HG03439 (cell line): ENCODE measurements at regions not wholly inside any gene's neighbourhood (a gene's known extent, or its start where the extent isn't known, plus 50 kb on each side); places are given as distances from the start of the nearest gene placed in this dataset.

Experiments used
- ATAC-seq: cut with Tn5 transposase; IDR thresholded peaks from one replicate; pipeline ENCODE4 v1.9.1; 2021; ENCODE audit warnings: mild to moderate bottlenecking, moderate library complexity; ENCODE audit not compliant: unreplicated experiment

DNA sequence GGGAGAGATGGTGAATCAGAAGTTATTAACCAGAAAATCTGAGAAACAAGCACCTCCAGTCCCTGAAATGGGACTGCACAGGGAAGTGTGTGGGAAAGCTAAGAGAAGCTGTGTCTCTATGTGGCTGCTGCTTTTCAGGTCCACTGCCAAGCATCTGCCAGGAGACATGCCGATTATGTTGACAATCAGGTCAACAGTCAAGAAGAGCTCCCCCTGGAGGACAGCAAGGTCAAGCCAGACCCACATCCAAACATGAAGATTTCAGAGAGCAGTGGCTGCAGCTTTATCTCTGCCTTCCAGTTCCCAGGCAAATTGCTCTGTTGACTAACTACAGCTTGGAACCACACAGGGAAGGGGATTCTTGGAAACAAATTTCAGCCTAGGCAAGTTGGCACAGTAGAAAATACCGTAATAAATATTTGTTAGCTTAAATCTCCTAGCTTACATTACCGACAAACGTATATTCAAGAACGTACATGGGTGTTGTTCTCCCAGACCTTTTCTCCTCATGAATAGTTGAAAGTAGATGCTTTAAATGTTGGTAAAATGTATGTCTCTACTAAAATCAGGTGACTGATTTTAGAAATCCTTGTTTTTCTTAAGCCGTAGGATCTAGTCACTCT is 394.5 kb upstream of the RARB start:
- ATAC-seq: peak; percentile 72

DNA sequence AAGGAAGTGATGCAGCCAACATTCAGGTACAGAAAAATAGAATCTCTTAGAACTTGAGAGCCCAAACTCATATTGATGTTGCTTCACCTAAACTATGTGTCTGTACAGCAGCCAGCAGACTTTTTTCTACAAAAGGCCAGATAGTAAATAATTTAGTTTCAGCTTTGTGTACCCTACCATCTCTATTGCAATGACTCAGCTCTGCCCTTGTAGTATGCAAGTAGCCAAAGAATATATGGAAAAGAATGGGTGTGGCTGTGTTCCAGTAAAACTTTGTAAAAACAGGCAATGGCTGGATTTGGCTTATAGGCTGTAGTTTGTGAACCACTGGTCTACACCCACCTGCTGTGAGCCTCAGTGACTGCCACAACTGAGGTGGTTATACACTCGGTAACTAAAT is 392.5 kb upstream of the RARB start:
- ATAC-seq: no peak

DNA sequence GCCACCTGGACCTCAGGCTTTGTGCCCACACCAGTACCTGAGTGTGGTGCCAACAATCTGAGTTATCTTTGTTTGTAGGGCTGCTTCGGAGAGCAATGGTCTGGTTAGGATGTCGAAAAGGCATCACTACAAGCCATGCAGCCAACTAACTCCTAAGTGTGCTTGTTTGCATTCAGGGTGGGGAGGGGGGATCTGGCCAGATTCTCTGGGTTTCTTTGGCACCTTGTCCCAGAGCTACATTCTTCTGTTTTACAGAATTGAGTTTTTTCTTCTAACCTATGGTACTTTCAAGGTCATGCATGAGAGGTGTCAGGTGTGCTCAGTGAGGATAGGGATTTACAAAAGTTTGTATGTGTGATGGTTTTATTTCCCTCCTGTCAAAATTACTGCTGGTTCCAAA is 391.4 kb upstream of the RARB start:
- ATAC-seq: no peak

DNA sequence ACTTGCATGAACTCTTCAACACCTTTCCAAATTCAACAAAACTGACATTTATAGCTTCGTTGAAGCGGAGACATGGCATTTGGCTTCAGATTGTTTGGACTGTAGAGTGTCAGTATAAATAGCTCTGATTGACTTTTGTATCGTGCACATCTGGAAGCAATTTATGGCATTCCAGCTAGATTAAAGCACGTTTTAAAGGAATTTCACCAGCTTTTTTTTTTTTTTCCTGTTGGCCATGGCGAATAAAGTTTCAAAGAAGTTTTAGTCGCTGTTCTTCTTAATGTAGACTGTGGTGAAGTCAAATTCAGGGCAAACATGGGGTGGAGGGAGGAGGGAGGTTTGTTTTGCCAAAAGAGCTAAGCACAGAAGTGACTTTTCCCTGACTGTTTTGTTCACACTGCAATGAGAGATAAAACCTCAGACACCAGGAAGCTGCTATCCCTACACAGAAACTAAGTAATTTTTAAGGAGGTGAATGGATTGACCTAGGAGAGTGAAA is 391.0 kb upstream of the RARB start:
- ATAC-seq: no peak

DNA sequence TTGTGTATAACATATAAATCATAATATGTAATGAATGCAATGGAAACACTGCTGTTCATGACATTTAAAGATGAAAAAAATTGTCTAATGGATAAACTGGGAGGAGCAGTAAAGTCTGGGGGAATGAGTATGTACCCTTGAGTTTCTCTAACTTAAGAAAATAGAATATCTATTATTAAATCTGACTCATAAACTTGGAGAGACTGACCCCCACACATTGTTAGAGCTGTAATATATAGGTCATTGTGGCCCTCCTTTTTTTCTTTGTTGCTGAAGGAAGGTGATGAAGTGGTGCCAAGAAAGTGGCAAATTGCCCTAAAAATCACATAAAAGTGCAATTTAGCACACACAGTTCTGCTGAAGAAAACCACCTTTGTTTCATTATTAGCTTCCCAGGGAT is 389.8 kb upstream of the RARB start:
- ATAC-seq: no peak

DNA sequence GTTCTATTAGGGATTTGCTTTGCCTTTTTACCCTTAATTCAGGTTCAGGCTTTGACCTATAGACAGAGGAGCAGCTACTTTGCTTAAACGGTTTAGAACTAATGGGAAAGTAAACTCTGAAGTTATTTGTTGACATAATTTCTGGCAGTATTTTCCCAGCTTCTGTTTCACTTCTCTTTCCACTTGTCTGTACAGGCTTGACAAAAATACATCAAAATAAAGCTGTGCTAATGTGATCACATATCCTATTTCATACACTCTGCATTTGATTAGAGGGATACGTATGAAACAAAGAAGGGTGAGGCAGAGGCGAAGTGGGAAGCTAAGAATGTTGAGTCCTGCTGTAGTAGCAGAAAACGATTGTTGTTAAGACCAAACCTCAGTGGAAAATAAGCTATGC is 389.1 kb upstream of the RARB start:
- no peak for ATAC-seq

DNA sequence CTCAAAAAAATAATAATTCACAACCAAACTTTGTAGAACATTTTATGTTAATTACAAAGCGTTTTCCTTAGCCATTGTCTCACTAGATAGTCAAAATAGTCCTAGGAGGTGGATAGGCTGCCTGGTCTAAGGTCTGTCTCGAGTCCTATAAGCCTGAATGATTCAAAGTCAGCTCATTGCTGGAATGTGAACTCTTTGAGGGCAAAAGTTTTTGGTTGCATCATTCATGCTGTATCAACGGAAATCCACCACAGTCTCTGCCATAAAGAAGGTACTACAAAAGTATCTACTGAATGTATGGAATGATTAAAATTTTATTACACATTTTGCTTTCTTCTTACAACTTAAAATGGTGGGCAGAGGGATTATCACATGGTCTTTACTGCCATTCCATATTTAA is 387.3 kb upstream of the RARB start:
- ATAC-seq: no peak

DNA sequence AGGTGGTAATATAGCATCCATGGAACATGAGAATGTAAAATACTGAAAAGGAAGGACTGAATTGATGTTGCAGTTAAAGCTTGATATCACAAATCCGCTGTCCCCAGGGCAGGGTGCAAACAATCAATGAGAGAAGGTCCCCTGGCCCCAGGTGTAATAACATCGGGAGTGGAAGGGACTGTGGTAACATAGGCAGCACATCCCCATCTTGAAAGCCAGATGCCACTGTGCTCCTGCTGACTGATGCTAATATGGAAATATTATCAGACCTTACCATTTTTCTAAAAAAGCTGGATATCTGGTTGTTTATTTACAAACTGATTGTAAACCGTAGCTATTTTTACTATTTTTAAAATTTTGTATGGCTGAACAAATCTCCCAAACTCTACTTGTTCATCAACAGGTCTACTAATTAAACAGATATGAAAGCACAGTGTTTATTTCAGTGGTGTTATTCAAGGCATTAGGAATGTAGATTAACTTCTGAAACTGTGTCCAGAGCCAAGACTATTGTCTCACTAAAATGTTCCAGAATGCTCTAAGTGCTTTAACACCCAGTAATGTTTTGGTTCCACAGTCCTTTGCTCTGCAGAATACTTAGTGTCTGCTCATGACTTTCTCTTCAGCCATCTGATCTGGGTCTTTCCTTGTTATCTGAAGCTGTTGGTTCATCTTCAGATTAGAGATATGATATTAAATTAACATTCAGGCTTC is 386.0 kb upstream of the RARB start:
- ATAC-seq: no peak

DNA sequence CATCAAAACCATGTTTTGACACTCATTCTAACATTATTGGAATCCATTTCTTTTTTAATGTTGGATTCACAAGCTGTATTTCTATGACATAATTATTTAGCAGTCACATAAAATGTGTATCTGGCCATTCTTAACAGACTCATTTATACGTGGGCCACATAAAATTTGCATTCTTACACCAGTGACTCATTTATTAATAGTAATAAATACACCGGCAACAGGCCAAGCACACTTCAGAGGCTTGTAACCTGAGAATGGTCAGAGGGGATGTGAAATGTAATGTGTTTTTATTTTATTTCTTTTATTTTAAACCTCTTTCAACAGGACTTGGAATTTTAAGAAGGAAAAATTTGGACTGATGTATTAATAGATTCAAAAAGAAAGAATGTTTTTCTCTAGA is 384.9 kb upstream of the RARB start:
- ATAC-seq: no peak

DNA sequence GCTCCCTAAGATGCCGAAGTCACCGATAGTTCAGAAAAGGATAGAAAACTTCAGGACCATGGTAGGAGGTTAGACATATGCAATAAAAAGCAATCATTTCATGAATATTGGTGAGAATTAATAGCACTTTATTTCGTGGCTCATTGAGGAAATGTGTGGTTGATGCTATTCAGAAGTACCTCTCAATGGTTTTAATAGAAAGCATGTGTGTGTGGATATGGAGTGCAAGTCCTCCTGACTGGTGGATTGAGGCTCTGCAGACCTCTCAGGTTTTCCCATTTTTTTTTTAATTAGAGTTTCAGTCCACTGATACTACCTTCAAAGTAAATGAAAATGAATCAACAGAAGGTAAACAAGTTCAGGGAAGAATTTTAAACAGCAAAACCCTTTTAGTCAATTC is 384.3 kb upstream of the RARB start:
- no peak for ATAC-seq

DNA sequence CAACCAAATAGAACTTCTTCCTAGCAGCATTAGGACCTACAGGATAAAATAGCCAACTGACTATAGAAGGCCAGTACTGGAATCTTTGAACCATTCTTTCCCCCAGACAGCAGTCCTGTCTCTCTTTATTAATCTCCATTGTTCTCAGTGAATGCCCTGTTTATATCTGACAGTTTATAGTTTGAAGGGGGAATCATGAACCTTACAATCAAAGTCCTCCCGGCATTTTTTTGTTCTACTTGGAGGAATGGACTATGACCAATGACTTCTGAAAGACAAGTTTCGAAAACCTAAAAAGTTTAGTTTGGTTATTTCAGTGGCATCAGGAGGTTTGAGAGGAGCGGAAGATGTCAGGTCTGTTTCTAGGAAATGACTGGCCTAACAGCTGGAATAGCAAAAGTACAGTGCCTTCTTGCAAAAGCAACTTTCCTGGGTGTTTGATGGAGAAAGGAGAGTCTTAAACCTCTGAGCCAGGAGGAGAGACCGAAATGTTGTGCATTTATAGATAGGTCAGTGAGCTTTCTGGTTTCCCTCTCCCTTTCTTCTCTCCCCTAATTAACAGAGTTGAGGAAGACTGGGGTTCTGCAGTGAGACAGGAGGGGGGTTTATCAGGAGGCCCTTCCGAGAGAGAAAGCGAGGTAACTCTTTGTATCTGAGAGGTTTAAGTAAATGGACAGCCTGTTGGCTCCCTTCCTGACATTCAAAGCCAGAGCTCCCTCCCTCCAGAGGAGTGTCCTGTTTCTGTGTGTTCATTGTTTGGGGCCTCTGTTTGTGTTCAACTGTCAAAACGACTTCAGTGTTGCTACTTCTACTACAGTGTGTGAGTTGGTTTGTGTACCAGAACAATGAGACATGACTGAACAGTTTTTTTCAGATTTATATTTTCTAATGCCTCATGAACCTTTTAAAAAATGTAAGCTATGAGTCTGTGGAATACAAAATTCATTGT is 383.0 kb upstream of the RARB start:
- no peak for ATAC-seq

DNA sequence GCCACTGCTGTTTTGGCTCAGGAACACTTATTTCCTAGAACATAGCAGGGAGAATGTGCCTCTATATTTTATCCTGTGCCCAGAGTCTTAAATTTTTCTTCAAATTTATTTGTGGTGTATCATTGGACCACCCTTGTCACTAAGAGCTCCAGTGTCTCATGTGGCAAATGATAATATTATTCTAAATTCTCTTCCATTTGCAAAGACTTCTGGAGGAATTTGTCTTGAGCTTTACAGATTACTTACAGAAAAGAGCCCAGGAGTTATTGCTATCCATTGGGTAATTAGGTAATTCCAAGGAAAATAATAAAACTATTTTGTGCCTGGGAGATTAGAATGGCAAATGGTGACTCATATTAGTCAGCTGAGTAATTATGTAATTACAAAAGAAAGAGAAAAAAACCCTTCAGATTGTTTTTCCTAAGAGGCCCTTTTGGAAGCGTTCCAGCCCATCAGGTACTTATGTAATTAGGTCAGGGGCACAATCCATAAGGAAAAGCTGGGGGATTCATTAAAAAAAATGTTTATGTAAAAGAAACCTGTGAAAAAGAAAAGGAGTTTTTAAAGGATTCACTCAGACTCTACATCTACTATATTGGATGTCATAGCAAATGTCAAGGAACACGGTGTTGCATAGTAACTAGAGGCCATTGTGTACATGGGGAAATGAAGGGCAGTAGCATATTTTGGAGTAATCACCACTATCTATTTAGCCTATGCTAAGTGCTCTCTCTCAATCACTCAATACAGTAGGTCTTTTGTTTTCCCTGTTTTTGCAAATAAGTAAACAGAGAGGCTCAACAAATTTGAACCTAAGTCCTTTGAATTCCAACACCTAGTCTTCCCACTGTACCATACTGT is 380.9 kb upstream of the RARB start:
- ATAC-seq: no peak

DNA sequence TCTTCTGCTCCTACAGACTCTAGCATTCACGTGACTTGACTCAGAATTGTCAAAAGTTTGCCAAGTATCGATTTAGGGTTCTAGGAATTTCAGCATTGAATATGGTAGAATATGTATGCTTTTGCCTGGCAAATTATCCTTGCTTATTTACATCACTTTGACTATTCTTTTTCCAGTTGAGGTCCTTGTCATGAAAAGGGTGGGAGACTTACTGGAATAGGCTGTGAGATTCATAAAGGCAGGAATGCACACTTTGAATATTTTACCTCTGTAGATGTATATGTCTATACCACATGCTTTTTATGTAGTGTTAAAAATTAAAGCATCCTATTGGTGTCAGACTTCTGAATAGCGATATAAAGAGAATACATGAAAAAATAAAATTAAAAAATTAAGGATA is 378.8 kb upstream of the RARB start:
- ATAC-seq: no peak

DNA sequence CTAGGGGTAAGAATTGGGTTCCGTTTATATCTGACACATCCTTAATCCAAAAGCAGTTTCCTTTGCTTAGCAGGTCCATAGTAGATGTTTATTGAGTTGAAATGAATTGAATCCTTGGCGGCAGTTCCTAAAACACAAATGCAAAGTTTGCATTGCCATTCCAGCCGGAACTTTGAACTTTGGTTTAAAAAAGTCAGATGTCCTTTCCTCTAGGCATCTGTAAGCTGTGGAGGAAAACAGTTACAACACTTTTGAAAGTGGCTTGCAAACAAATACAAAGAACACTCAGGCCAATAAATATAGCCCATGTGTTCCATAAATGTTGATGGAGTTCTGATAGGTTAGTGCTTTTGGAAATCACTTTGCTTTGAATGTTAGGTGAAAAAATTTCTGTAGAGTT is 374.7 kb upstream of the RARB start:
- no peak for ATAC-seq

DNA sequence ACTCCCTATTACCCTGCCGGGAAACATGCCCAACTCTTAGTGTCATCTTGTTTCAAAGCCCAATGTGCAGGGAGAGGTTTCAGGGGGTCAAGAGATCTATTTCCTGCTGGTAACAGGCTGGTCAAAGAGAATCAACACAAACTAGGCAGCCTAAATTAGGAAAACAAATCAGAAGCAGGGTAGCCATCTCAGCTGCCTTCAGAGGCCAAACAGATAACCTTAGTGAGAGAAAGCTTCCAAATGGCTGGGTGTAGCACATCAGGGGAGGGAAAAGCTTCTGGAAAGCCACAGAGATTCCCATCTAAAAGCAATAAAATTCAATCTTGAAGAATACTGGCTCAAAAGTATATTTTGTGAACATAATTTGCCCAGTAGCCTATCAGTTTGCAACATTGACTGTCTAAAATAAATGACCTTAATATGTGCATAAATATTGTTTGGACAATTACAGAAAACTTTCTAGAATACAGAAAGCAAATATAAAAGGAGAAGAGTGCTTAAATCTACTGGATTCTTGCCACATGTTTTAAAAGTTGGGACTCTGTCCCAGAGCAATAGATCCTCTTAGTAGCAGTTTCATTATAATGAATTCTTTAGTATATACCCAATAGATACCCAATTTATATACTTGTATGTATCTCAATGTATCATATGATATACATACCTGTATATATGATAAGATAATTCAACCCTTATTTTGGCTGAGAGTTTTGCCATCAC is 371.9 kb upstream of the RARB start:
- no peak for ATAC-seq

DNA sequence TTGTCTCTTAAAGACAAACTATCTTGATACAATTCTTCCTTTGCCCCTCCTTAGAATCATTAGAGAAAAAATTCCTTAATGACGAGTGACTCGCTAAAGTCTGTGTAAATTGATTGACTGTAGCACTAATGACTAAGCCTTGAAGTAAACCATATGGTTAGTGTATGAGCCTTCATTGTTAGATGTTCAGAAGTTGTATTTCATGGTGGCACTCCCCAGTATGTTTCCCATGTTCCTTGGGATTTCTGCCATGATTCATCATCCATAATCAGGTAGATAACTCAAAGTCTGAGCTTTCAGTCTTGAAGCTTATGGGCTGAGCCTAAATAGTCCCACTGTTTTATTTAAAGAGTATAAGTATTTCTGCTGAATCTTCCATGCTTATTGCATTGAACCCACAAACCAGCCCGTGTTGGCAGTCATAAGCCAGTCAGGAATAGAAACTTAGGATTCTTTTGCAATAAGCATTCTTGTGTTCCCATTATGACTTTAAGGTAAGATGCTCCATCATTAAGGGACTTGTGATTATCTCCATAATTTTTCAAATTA is 371.2 kb upstream of the RARB start:
- ATAC-seq: no peak

DNA sequence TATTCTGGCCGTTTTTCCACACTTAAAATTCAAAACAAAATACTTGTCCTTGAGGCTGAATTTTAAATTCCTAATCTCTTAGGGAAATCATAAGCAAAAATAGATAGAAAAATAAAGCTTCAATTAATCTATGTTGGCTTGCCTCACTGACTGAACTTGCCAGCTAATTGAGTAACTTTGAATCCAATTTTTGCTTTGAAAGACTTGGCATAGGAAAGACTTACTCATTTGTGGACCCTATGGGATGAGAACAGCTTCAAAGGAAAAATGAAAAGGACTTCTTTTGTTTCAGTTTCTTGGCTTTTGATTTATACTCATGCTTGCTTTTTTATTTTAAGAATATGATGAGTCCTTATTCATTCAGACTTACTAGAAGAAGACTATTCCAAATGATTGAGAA is 370.7 kb upstream of the RARB start:
- ATAC-seq: no peak

DNA sequence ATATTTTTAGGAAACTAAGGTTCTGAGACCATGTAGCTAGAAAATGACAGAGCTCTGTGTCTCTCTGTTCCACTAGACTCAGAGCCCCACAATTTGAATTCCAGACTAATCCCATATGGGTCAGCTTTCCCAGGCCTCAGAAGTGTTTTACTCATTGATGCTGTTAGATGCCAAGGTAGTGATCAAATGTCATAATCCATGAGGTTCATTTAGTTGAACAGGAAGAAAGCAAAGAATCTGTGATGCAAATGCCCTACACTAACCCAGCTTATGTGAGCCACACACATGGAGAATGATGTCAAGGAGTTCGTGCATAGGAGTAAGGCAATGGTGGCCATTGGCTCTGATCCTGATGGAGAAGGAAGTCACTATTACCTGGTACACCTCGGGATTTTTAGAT is 363.4 kb upstream of the RARB start:
- ATAC-seq: no peak

DNA sequence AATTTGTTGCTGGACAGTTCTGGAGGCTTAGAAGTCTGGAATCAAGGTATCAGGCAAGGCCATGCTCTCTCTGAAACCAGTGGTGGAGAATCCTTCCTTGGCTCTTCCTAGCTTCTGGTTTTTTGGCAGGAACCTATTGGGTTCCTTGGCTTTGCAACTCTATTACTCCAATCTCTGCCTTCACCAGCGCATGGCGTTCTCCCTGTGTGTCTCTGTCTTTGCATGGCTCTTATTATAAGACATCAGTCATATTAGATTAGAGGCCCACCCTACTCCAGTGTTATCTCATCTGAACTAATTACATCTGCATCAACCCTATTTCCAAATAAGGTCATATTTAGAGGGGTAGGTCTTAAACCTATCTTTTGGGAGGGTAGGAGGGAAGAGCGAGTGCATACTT is 358.1 kb upstream of the RARB start:
- no peak for ATAC-seq

DNA sequence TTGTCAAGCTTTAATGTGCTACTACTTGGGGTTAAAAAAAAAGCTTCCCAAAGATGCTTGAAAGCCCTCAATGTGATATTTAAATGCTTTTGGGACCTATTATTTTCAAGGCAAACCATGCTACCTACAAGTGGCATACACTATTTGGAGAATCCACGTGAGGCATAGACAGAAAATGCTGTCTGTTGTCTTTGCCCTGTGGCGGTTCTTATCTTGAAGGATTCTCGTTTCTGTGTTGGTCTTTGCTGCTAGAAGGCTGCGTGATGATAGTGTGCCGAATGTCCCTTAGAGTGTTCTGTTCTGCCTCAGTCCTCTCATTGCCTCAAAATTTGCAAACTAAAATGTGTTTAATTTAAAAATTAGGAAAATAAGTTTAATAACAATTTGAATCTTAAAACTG is 356.2 kb upstream of the RARB start:
- ATAC-seq: no peak
